Loucy (cell line): ENCODE measurements at regions not wholly inside any gene's neighbourhood (a gene's known extent, or its start where the extent isn't known, plus 50 kb on each side); places are given as distances from the start of the nearest gene placed in this dataset.

ENCODE experiments used
- H2AFZ ChIP-seq: fragments of 200-600 bp; sonication (generic); 2 replicates; pipeline ENCODE4 v1.6.0; 2016; ENCODE audit warnings: antibody characterized with exemption, mild to moderate bottlenecking, low read length, moderate library complexity
- H3F3A ChIP-seq: fragments of 200-600 bp; 2 replicates; pipeline ENCODE4 v1.6.0; 2016; ENCODE audit warnings: antibody characterized with exemption, low read depth, mild to moderate bottlenecking
- H3K27me3 ChIP-seq: fragments of 200-600 bp; sonication (generic); 2 replicates; pipeline ENCODE4 v1.6.1; 2014; ENCODE audit warnings: low read length, mild to moderate bottlenecking; ENCODE audit not compliant: insufficient read depth, poor library complexity, severe bottlenecking
- H3K36me3 ChIP-seq: fragments of 200-600 bp; sonication (generic); 2 replicates; pipeline ENCODE4 v1.6.1; 2016; ENCODE audit warnings: low read length; ENCODE audit not compliant: insufficient read depth
- H3K4me1 ChIP-seq: fragments of 200-600 bp; sonication (generic); 2 replicates; pipeline ENCODE4 v1.5.1; 2014; ENCODE audit warnings: low read length, mild to moderate bottlenecking; ENCODE audit not compliant: insufficient read depth, poor library complexity, severe bottlenecking
- H3K4me2 ChIP-seq: fragments of 200-600 bp; sonication (generic); 2 replicates; pipeline ENCODE4 v1.6.0; 2014; ENCODE audit warnings: antibody characterized with exemption, low read length, low read depth, mild to moderate bottlenecking; ENCODE audit not compliant: poor library complexity, severe bottlenecking
- H3K4me3 ChIP-seq: fragments of 200-600 bp; sonication (generic); 2 replicates; pipeline ENCODE4 v1.5.1; 2014; ENCODE audit warnings: low read length, mild to moderate bottlenecking, mixed read lengths; ENCODE audit not compliant: poor library complexity, severe bottlenecking
- H3K79me2 ChIP-seq: fragments of 200-600 bp; sonication (generic); 2 replicates; pipeline ENCODE4 v1.6.1; 2014; ENCODE audit warnings: low read length; ENCODE audit not compliant: insufficient read depth
- H3K9ac ChIP-seq: fragments of 200-600 bp; sonication (generic); 2 replicates; pipeline ENCODE4 v1.6.0; 2014; ENCODE audit warnings: mild to moderate bottlenecking, low read depth, low read length, moderate library complexity; ENCODE audit not compliant: poor library complexity, severe bottlenecking
- H3K9me2 ChIP-seq: fragments of 200-600 bp; sonication (generic); replicated peaks from 2 replicates; pipeline ENCODE4 v1.6.1; 2016; ENCODE audit warnings: low read depth, low read length, mixed read lengths
- H3K9me3 ChIP-seq: fragments of 200-600 bp; sonication (generic); 2 replicates; pipeline ENCODE4 v1.6.1; 2014; ENCODE audit warnings: mild to moderate bottlenecking, antibody characterized with exemption, low read length, low read depth; ENCODE audit not compliant: insufficient read depth
- H4K20me1 ChIP-seq: fragments of 200-600 bp; sonication (generic); 2 replicates; pipeline ENCODE4 v1.6.0; 2014; ENCODE audit warnings: antibody characterized with exemption, low read length, mild to moderate bottlenecking; ENCODE audit not compliant: insufficient read depth, poor library complexity, severe bottlenecking
- CTCF ChIP-seq: fragments of 200-600 bp; sonication (generic); conservative IDR thresholded peaks from 2 replicates; pipeline ENCODE4 v1.5.1; 2014; ENCODE audit warnings: mild to moderate bottlenecking, antibody characterized with exemption, low read length
- EZH2phosphoT487 ChIP-seq: fragments of 200-600 bp; IDR thresholded peaks from 2 replicates; pipeline ENCODE4 v1.6.1; 2018; ENCODE audit warnings: antibody characterized with exemption, mild to moderate bottlenecking, moderate library complexity, borderline replicate concordance

GRCh38 chr5:161084115-161084514 lies 232.1 kb upstream of the ATP10B start:
- H3K36me3 ChIP-seq: no peaks in the 10 kb centered on the region
- no peak overlapping the region for H3K4me3 ChIP-seq
- H3F3A ChIP-seq: no peaks in the 10 kb centered on the region
- H4K20me1 ChIP-seq: no peaks in the 10 kb centered on the region
- H3K9me2 ChIP-seq: no peaks in the 10 kb centered on the region
- H3K9me3 ChIP-seq: no peaks in the 10 kb centered on the region
- H2AFZ ChIP-seq: no peak overlapping the region
- H3K9ac ChIP-seq: no peak overlapping the region
- no peaks in the 10 kb centered on the region for H3K4me1 ChIP-seq
- no peaks in the 10 kb centered on the region for H3K27me3 ChIP-seq
- no peaks in the 10 kb centered on the region for H3K79me2 ChIP-seq
- TF ChIP-seq EZH2phosphoT487 (no peak), CTCF (no peak)
- H3K4me2 ChIP-seq: no peak overlapping the region

- Histone ChIP-seq H3K9ac (no peak overlapping the region), H3K4me3 (no peak overlapping the region), H4K20me1 (no peaks in the 10 kb centered on the region), H3K79me2 (no peaks in the 10 kb centered on the region), H3K9me2 (no peaks in the 10 kb centered on the region), H2AFZ (no peak overlapping the region), H3K9me3 (no peaks in the 10 kb centered on the region), H3K4me1 (no peaks in the 10 kb centered on the region), H3K27me3 (no peaks in the 10 kb centered on the region), H3K36me3 (no peaks in the 10 kb centered on the region), H3K4me2 (no peak overlapping the region), H3F3A (no peaks in the 10 kb centered on the region)
- TF ChIP-seq CTCF (no peak), EZH2phosphoT487 (no peak)
These were observed 226.8 kb upstream of the ATP10B start for GRCh38 chr5:161078793-161079192.

- Histone ChIP-seq H3K4me2 (no peak overlapping the region), H3K36me3 (no peaks in the 10 kb centered on the region), H3F3A (no peaks in the 10 kb centered on the region), H3K9ac (no peak overlapping the region), H3K9me2 (no peaks in the 10 kb centered on the region), H3K9me3 (no peaks in the 10 kb centered on the region), H3K27me3 (no peaks in the 10 kb centered on the region), H2AFZ (no peak overlapping the region), H3K79me2 (no peaks in the 10 kb centered on the region), H3K4me1 (no peaks in the 10 kb centered on the region), H4K20me1 (no peaks in the 10 kb centered on the region), H3K4me3 (no peak overlapping the region)
- no peak for TF ChIP-seq CTCF
- no peak for TF ChIP-seq EZH2phosphoT487
These were observed 226.0 kb upstream of the ATP10B start for GRCh38 chr5:161077936-161078545.
